ENCODE measurements at regions not wholly inside any gene's neighbourhood (a gene's known extent, or its start where the extent isn't known, plus 50 kb on each side); places are given as distances from the start of the nearest gene placed in this dataset.

GRCh38 chr2:34037157-34037556 lies 438.1 kb upstream of the FAM98A start:
- TF ChIP-seq CTCF (IDR thresholded peaks at IDR 0.05) (no peak), EP300 (IDR thresholded peaks at IDR 0.05) (no peak)

Measured in tibial nerve (tissue), 4 donors.